GM19239 (cell line): ENCODE measurements at regions not wholly inside any gene's neighbourhood (a gene's known extent, or its start where the extent isn't known, plus 50 kb on each side); places are given as distances from the start of the nearest gene placed in this dataset.

Source experiments
- DNase-seq: peaks from one replicate; pipeline ENCODE4 v3.0.0; 2011; ENCODE audit warnings: low spot score; ENCODE audit not compliant: insufficient read length
- FAIRE-seq: peaks from 2 replicates; lab custom pipeline; 2011; peaks lifted over from hg19 to GRCh38; lab: Jason Lieb, UNC

- no peak for FAIRE-seq
- DNase-seq: no peak
Observed at GRCh38 chr10:61840403-61840802, 61.1 kb upstream of the ARID5B start.

- no peak for DNase-seq
- no peak for FAIRE-seq
Observed at GRCh38 chr10:61841338-61841875, 60.1 kb upstream of the ARID5B start.

- no peak for DNase-seq
- no peak for FAIRE-seq
Observed at GRCh38 chr10:61842755-61843497, 58.6 kb upstream of the ARID5B start.

- DNase-seq (no peak), FAIRE-seq (no peak)
Observed at GRCh38 chr10:61844116-61844822, 57.2 kb upstream of the ARID5B start.

GRCh38 chr10:61845196-61845949, 56.1 kb upstream of the ARID5B start:
- DNase-seq (no peak), FAIRE-seq (no peak)

- DNase-seq (no peak), FAIRE-seq (no peak)
Observed at GRCh38 chr10:61845950-61846268, 55.6 kb upstream of the ARID5B start.

GRCh38 chr10:61846370-61847031, 55.0 kb upstream of the ARID5B start:
- FAIRE-seq: no peak

GRCh38 chr10:61847087-61847486, 54.4 kb upstream of the ARID5B start:
- DNase-seq: no peak
- FAIRE-seq: no peak

More at GRCh38 chr10:61846370-61847031, 55.0 kb upstream of the ARID5B start:
- DNase-seq: no peak

GRCh38 chr10:61847640-61848039, 53.9 kb upstream of the ARID5B start:
- peak; percentile 60 for FAIRE-seq
- no peak for DNase-seq

- no peak for DNase-seq
- no peak for FAIRE-seq
Observed at GRCh38 chr10:61850376-61850775, 51.1 kb upstream of the ARID5B start.
